Left renal cortex interstitium (tissue), 4 donors: ENCODE measurements at regions not wholly inside any gene's neighbourhood (a gene's known extent, or its start where the extent isn't known, plus 50 kb on each side); places are given as distances from the start of the nearest gene placed in this dataset.
"Not testable (repeated sequence)": the region's sequence is repeated elsewhere in the genome, so short reads cannot be mapped to it uniquely, and the experiment has no call there.

Experiments used
- DNase-seq, 4 donors: peaks; one replicate each; pipeline ENCODE4 v3.0.0-alpha.2; 2013; ENCODE audit warnings: low read depth in 4 of 4, low spot score in 2 of 4, missing footprints in 1 of 4

DNA sequence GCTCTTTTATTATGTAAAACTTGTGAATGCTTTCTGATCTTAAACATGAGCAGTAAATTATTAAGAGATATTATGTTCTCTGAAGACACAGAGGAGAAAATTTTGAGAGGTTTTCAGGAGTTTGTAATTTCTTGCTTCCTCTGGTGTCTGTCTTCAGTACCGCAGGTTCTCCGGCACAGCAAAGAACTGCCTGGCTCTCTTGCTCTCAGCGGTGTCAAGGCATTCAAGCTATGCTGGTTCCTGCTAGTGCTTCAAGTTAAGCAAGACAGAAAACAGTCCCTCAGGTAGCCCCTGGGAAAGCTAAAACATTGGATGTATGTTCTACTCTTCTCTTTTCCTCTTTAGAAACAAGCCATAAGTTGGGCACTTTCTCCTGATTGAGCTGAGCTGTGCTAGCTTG is 120.2 kb upstream of the CENPE start:
- DNase-seq, result no peak

DNA sequence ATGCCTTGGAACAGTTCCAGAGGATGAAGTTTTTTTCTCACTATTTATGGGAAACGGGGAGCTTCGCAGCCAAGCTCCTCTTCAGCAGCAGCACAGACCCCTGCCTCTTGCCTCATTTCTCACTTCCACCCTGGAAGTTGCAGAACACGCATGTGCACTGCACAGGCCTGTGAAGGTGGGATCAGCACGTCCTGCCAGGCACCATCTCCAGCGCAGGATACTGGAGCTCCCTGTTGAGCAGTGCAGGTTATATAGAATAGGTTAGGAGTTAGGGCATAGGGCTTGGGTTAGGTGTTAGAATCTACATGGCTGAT is 110.1 kb upstream of the CENPE start:
- no peak for DNase-seq

DNA sequence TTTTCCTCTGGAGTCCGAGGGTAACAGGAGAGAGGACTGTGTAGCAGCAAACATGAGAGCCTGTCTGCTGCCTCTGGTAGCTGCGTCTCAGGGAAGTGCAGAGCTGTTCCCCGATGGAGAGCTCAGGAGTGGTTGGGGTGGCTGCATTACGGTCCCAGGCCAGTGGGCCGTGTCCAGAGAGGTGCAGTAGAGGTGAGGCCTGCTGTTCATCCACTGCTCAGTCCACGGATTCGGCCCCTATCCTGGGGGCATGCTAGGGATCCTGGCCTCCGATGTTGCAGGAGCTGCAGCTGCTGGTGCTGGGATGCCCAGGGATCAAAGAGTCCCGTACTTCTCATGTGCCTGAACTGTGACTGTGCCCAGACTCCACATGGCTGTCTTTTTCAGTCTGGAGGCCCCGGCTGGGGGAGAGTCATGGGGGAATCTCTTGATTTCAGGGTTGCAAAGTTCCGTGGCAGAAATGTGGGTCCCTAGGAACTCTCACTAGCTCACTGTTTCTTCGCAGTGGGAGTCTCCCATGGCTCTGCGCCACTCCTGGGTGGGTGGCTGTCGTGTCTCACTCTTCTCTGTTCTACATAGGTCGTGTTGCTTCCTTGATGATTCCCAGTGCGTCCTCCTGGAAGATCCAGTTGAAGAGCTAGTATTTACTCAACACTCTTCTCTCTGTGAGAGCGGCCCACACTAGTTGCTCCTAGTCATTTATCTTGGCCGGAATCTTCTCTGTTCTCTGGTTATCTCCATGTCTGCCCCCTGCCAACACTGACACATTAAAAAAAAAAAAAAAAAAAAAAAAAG is 109.5 kb upstream of the CENPE start:
- no peak for DNase-seq

DNA sequence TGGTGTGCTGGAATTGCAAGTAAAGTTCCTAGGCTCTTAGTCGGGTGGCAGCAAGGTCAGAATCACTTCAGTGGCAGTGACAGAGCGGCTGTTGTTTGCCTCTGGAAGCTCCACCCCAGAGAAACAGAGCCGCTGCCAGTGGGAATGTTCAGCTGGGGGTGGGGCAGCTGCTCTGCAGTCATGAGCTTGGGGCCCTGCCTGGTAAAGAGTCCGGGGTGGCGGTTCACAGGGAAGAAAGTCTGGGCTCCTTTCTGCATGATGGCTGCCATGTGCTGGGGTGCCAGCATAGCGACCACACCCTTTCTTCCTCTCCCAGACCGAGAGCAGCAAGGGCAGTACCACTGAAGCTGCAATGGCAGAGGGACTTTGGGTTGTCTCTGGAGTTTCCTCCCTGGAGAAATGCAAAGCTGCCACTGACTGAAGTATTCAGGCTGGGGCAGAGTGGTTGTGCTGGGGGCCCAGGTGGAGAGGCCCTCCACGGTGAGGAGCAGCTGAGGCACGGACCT is 108.8 kb upstream of the CENPE start:
- peak in 3 of 4 donors; percentile 13 to 34 (median 21) for DNase-seq

DNA sequence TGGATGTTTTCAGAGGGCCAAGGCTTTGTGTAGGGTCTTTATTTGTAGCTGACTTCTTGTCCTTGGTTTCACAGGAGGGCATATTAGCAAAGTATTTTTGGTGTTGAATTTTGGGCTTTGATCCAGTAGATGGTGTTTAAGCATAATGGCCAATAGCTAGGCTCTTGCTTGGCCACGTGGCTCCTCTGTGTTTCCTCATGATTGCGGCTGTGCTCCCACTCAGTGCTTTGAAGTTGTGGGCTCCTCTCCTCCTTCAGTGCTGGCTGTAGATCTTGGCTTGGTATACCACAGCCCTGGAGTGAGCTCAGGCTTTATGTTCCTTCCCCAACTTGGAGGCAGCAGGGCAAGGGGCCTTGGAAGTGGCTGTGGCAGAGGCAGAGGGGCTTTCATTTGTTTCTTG is 107.2 kb upstream of the CENPE start:
- DNase-seq, result no peak

DNA sequence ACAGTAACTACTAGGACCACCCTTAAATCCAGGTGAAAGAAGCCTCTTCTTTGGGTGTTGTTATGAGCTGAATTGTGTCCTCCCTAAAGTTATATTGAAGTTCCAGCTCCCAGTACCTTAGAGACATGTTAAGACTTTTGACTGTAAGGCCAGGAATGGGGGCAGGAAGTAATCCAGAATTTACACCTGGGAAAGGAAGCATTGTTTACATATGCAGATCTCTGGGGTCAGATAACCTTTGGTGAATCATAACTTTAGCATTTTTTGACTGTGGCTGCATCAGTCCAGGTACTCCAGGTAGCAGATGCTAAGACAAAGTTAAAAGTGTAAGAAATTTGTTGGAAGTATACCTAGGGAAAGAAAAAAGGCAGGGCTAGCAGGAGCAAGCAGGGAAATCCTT is 104.9 kb upstream of the CENPE start:
- no peak for DNase-seq

DNA sequence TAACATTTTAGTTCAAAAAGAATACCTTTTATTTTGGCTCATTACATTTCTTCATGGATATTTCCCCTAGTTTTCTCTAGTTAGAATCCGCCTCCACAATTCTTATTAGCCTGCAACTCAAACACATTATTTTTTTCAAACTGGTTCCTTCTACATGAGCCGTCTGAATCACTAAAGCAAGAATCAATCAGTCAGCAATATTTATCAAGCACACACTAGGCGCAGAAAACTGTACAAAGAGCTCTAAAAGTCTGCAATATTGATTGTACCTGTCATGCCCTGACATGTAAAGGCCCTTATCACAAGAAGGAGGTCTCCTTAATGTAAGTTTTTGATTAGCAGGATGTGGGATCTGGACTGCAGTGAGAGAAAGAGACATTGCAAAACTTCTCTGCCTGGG is 94.8 kb upstream of the CENPE start:
- no peak for DNase-seq

DNA sequence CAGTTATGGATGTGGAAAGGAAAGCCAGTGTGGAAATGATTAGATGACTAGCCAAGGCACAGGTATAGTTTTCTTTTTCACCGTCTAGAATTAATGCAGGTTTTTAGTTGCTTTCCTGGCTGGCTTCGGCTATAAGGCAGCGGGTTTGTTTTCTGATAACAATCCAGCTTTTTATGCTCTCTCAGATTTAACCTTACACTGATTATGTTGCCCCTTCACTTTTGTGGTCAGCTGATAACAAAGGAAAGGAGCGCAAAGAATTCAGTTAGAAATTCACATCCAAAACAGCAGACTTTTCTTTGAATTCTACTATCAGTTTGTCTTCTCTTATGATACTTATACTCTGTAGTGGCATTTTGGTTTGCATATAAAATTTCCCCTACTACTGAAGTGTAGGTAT is 94.2 kb upstream of the CENPE start:
- no peak for DNase-seq

DNA sequence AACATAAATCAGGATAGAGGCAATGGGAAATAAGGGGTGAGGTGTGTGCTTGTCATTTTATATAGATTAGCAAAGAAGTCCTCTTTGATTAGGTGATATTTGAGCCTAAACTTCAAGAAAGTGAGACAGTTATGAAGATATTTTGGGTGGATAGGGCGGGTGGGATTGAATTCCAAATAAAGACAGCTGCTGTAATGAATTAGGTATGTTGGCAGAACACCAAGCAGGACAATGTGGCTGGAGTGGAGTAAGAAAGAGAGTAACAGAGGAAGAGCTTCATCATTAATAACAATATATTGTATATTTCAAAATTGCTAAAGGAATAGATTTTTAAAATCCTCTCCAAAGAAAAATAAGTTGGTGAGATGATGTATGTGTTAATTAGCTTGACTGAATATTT is 91.0 kb upstream of the CENPE start:
- no peak for DNase-seq

DNA sequence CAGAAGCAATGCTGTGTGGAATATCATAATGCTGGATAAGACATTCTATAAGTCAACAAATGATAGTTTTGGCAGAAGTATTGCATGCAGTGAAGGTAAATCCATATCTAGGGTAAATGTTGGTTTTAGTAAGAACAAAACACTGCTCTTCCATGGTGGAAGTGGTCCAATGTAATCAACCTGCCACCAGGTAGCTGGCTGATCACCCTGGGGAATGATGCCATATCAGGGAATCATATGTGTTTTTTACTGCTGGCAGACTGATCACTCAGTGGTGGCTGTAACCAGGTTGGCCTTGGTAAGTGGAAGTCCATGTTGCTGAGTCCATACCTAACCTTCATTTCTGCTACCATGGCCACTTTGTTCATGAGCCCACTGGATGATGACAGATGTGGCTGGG is 74.0 kb upstream of the CENPE start:
- no peak for DNase-seq

DNA sequence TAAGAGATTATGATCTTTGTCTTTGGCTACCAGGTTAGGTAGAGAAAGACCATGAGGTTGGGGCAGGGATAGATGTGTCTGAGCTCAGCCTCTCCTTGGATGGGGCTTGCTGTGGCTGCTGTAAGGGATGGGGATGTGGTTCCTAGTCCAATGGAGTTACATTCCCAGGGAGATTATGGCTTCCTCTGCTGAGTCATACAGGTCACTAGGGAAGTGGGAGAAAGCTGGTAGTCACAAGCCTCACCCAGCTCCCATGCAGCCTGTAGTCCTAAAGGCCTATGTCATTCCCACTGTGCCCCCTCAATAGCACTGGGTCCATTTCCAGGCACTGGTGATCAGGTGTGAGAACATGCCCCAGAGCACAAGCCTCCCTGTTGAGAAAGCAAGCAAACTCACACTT is 70.6 kb upstream of the CENPE start:
- no peak for DNase-seq

DNA sequence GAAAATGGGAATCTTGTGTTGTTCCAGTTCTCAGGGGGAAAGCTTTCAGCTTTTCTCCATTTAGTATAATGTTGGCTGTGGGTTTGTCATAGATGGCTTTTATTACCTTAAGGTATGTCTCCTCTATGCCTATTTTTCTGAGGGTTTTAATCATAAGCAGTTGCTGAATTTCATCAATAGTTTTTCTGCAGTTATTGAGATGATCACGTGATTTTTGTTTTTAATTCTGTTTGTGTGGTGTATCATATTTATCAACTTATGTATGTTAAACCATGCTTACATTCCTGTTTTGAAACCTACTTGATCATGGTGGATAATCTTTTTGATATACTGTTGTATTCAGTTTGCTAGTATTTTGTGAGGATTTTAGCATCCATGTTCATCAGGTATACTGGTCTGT is 66.8 kb upstream of the CENPE start:
- DNase-seq, result no peak

DNA sequence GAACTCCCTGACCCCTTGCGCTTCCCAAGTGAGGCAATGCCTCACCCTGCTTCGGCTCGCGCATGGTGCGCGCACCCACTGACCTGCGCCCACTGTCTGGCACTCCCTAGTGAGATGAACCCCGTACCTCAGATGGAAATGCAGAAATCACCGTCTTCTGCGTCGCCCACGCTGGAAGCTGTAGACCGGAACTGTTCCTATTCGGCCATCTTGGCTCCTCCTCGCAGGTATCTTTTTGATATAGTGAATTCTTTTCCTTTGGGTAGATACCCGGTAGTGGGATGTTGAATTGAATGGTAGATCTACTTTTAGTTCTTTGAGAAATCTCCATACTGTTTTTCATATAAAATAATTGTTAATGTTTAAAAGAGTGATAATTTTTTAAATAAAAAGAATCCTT is 57.9 kb upstream of the CENPE start:
- not testable (repeated sequence) for DNase-seq
